ENCODE measurements at regions not wholly inside any gene's neighbourhood (a gene's known extent, or its start where the extent isn't known, plus 50 kb on each side); places are given as distances from the start of the nearest gene placed in this dataset.

DNA sequence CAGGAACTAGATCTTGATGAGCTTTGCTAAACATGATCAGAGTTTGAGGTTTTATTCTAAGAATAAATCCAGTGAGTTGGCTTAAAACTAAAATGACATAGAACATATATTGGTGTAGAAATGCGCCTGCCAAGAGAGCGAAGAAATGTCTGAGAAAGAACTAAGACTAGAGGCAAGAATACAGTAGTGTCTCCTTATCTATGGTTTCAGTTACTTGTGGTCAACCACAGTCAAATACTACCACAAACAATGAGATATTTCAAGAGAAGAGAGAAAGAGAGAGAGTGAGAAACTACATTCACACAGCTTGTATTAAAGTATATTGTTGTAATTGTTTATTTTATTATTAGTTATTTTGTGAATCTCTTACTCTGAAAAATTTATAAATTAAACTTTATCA lies 254.4 kb upstream of the CDH10 start:
- intact Hi-C loops (cut with DNase I), result no loop called here
- DNase-seq, result no peak

DNA sequence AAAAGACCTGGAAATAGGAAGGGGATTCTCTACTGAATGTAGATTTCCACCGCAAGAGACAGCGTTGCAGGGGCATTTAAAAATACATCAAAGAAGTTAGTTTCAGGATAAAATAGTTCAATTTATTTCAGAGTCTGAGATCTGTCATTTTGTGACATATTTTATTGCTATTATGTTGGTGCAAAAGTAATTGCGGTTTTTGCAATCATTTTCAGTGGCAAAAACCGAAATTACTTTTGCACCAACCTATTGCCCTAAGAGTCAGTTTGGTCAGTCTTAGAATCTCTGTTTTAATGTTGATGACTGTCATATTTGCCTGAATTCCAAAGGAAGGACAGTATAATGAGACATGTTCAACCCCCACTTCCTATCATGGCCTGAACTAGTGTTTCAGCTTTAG lies 219.5 kb upstream of the CDH10 start:
- intact Hi-C loops (cut with DNase I), result no loop called here
- DNase-seq, result no peak

- intact Hi-C loops (cut with DNase I), result no loop called here
- no peak for DNase-seq
Measured at GRCh38 chr5:24862117-24862516, 217.3 kb upstream of the CDH10 start.

- DNase-seq, result no peak
- intact Hi-C loops (cut with DNase I), result no loop called here
Measured at GRCh38 chr5:24855485-24855884, 210.7 kb upstream of the CDH10 start.

DNA sequence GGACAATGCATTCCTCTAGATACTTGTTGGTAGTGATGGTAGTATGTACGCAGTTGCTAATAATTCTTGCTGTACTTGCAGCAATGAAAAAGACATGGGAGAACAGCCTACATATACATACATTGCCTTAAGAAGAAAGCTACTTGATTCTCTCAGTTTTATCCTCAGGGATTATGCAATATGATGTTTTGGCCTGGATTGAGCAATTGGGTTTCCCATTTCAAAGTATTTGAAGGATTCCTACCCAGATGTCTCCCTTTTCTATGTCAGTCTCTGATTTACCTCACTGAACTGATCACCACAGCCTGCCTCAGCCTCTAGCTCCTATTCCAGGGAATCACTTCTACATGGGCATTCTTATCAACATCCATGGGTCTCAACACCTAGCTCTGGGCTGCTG lies 210.1 kb upstream of the CDH10 start:
- intact Hi-C loops (cut with DNase I), result no loop called here
- no peak for DNase-seq

DNA sequence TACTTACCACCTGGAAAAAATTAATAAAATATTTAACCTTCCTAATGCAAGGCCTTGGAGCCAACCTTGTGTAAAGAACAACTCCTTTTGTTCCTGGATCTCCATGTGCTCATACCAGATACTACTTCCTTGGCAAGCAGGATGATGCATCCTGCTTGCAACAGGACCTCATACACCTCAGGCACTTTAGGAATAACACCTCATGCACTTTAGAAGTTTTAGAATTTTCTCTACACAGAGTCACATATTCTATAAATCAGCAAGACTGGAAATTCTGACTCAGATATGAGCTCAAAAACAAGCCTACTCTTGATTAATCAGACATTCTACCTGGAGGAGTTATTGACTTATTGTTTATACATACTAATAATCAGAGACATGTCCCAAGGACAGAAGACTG lies 209.6 kb upstream of the CDH10 start:
- DNase-seq, result no peak
- intact Hi-C loops (cut with DNase I), result no loop called here

- intact Hi-C loops (cut with DNase I), result no loop called here
- no peak for DNase-seq
Measured at GRCh38 chr5:24850926-24851486, 206.2 kb upstream of the CDH10 start.

DNA sequence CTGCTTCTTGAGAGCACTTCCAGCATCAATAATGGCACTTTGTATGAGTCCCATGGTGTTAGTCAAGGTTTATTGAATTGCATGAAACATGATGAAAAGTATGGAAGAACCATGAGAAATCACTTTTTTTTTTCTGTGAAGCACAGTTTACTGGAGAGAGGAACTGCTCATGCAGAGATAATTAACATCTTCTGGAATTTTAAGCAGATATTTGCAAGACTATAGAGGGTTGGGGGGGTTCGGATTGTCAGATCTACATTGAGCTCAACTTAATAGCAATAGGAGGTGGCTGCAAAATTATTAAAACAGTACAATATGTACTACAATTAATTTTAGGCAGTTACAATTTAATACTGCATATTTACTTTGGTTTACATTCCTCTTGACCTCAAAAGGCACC lies 204.4 kb upstream of the CDH10 start:
- intact Hi-C loops (cut with DNase I), result no loop called here
- no peak for DNase-seq

DNA sequence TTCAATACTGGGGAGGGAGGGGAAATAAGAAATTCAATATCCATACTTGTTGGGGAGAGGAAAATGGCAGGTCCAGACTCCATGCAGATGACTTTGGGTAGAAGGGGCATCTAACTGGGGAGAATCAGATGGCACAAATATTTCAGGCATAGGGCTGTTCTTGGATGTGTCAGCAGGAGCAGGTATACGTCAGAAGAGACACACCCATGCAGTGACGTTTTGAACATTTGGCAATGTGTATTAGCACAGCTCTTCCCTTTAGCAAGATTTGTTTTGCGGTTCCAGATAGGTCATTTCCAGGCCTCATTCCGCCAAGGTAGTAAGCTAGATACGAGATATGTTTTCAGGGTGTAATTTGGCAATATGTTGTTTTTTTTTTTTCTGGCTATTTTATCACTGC lies 187.2 kb upstream of the CDH10 start:
- intact Hi-C loops (cut with DNase I), result no loop called here
- DNase-seq, result no peak

DNA sequence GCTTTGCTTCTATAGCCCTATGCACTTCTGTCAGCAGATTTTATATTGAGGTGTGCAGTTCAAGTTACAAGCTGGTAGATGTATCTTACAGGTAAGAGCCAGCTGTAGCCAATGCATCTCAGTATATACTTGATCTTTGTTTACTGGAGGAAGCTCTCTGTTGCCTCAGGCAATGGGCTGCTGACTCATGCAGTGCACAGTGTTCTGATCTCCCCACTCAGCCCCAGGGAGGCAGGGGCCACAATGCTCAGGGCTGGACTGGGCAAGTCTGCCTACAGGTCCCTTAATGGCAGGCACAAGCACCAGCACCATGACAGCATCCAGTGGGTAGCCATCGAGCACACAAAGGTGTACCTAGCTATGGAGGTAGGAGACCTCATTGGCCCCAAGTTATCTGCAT lies 178.8 kb upstream of the CDH10 start:
- intact Hi-C loops (cut with DNase I), result no loop called here
- peak in 2 of 10 donors; percentile 66 to 71 for DNase-seq

- intact Hi-C loops (cut with DNase I), result no loop called here
- no peak for DNase-seq
Measured at GRCh38 chr5:24819841-24820240, 175.1 kb upstream of the CDH10 start.

DNA sequence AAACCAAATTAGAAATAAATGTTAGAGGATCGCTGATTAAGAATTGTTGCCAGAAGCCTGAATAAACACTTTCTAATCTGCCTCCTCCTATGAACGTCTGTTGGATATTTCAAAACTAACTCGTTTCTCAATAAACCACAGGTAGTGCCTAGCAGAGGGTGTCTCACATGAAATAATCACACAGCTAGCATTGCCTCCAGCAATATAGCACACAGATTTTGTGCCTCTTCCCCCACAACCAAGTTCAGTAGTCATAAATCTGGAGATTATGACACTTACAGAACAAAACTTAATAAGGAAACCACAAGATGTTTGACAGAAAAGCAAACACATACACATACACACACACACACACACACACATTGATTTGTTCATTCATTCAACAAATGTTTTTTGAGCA lies 173.2 kb upstream of the CDH10 start:
- DNase-seq, result no peak
- intact Hi-C loops (cut with DNase I), result no loop called here

DNA sequence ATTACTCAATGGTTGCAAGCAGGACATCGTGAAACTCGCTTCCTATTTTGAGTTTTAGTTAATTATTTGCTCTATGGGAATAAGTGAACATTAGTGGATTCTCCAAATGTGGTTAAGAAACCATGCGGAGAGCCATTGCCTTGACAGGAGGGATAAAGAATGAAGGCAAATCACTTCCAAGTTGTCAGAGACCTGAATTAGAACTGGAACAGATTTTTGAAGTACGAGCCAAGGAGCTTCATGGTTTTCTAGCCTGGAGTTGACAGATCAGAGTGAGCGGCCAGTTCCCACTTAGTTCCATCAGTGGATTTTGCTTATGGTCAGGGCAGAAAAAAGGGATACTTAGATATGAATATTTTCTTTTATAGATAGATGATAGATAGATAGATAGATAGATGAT lies 171.4 kb upstream of the CDH10 start:
- intact Hi-C loops (cut with DNase I), result no loop called here

GRCh38 chr5:24805230-24805629 lies 160.5 kb upstream of the CDH10 start:
- no peak for DNase-seq
- intact Hi-C loops (cut with DNase I), result no loop called here

More for the DNA sequence above, 171.4 kb upstream of the CDH10 start:
- DNase-seq, result no peak

- DNase-seq, result peak in 1 of 10 donors; percentile 14
- intact Hi-C loops (cut with DNase I), result no loop called here
Measured at GRCh38 chr5:24804221-24804681, 159.5 kb upstream of the CDH10 start.

GRCh38 chr5:24791326-24791725 lies 146.5 kb upstream of the CDH10 start:
- DNase-seq, result peak in 1 of 10 donors; percentile 67
- intact Hi-C loops (cut with DNase I), result no loop called here

GRCh38 chr5:24789611-24790351 lies 145.0 kb upstream of the CDH10 start:
- intact Hi-C loops (cut with DNase I), result no loop called here
- DNase-seq, result no peak

GRCh38 chr5:24788829-24789514 lies 144.2 kb upstream of the CDH10 start:
- intact Hi-C loops (cut with DNase I), result no loop called here
- DNase-seq, result no peak

DNA sequence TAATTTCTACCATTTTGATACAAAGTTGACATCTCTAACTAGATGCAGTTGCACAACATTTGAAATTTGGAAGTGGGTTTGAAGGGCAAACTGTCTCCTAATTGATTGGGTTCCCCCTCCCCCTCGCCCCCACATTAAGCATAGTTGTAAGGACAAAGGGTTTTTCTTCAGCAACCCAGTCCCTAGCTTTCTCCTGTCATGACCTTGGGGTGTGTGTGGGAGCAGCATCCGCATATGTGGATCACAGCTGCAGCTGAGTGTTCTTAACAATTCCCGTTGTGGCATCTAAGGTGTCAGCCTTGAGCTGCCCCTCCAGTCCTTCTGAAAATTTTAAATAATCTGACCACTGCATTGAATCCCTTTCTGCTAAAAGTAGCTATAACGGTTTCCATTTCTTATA lies 141.3 kb upstream of the CDH10 start:
- no peak for DNase-seq
- intact Hi-C loops (cut with DNase I), result no loop called here

- no peak for DNase-seq
- intact Hi-C loops (cut with DNase I), result no loop called here
Measured at GRCh38 chr5:24783596-24783995, 138.8 kb upstream of the CDH10 start.

DNA sequence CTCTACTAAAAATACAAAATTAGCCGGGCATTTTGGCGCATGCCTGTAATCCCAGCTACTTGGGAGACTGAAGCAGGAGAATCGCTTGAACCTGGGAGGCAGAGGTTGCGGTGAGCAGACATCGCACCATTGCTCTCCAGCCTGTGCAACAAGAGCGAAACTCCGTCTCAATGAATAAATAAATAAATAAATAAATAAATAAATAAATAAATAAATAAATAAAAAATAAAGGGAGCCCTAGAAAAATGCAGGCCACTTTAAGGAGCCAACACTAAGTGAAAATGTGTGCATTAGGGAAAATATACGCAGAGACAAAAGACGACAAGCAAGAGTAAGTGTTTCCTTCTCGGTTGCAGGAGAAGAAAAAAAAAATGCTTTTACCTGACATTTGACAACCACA lies 132.6 kb upstream of the CDH10 start:
- intact Hi-C loops (cut with DNase I), result no loop called here
- no peak for DNase-seq

DNA sequence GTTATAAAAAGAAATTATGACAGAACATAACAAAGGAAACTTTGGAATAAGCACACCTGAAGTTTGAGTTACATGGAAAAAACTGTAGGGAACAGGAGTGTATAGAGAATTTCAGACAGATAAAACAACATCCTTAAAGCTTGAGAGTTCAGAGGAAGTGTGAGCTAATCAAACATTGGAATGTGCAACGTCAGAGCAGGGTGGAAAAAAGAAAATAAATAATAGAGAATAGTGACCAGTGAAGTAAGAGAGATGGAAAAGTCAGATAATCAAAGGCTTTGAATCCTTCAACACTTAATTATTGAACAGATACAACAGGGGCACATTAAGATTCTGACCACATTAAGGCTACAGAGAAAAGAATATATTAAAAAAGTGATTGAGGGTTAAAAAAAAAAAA lies 128.5 kb upstream of the CDH10 start:
- intact Hi-C loops (cut with DNase I), result no loop called here
- DNase-seq, result no peak
